ENCODE measurements at regions not wholly inside any gene's neighbourhood (a gene's known extent, or its start where the extent isn't known, plus 50 kb on each side); places are given as distances from the start of the nearest gene placed in this dataset.

- H3K27ac Mint-ChIP-seq: no peak overlapping the region
- no peak overlapping the region for H3K4me3 Mint-ChIP-seq
- H3K4me1 Mint-ChIP-seq: no peaks in the 10 kb centered on the region
- H3K9me3 Mint-ChIP-seq: no peaks in the 10 kb centered on the region
- H3K36me3 Mint-ChIP-seq: no peaks in the 10 kb centered on the region
- H3K27me3 Mint-ChIP-seq: no peaks in the 10 kb centered on the region
Observed at GRCh38 chr11:92880381-92880780, 89.1 kb upstream of the MTNR1B start.

- Mint-ChIP-seq H3K4me1 (no peaks in the 10 kb centered on the region), H3K27me3 (no peaks in the 10 kb centered on the region), H3K27ac (peak overlapping the region in 1 of 3 donors; percentile 50), H3K4me3 (no peak overlapping the region), H3K9me3 (no peaks in the 10 kb centered on the region), H3K36me3 (no peaks in the 10 kb centered on the region)
Observed at GRCh38 chr11:92881940-92882450, 87.5 kb upstream of the MTNR1B start.

- no peak overlapping the region for H3K27ac Mint-ChIP-seq
Observed at GRCh38 chr11:92882828-92883611, 86.4 kb upstream of the MTNR1B start.

GRCh38 chr11:92885600-92885999 is 83.9 kb upstream of the MTNR1B start:
- no peaks in the 10 kb centered on the region for H3K4me1 Mint-ChIP-seq
- H3K27ac Mint-ChIP-seq: no peak overlapping the region
- no peak overlapping the region for H3K4me3 Mint-ChIP-seq
- H3K36me3 Mint-ChIP-seq: no peaks in the 10 kb centered on the region
- no peaks in the 10 kb centered on the region for H3K9me3 Mint-ChIP-seq
- H3K27me3 Mint-ChIP-seq: no peaks in the 10 kb centered on the region

More at GRCh38 chr11:92882828-92883611, 86.4 kb upstream of the MTNR1B start:
- Mint-ChIP-seq H3K36me3 (no peaks in the 10 kb centered on the region), H3K4me1 (no peaks in the 10 kb centered on the region), H3K4me3 (no peak overlapping the region), H3K27me3 (no peaks in the 10 kb centered on the region), H3K9me3 (no peaks in the 10 kb centered on the region)

GRCh38 chr11:92886243-92886905 is 83.1 kb upstream of the MTNR1B start:
- Mint-ChIP-seq H3K4me1 (no peaks in the 10 kb centered on the region), H3K27me3 (no peaks in the 10 kb centered on the region), H3K9me3 (no peaks in the 10 kb centered on the region), H3K36me3 (no peaks in the 10 kb centered on the region), H3K27ac (no peak overlapping the region), H3K4me3 (no peak overlapping the region)

- Mint-ChIP-seq H3K9me3 (no peaks in the 10 kb centered on the region), H3K36me3 (no peaks in the 10 kb centered on the region), H3K4me1 (no peaks in the 10 kb centered on the region), H3K27me3 (no peaks in the 10 kb centered on the region), H3K4me3 (no peak overlapping the region), H3K27ac (no peak overlapping the region)
Observed at GRCh38 chr11:92888696-92889095, 80.8 kb upstream of the MTNR1B start.

GRCh38 chr11:92890846-92891245 is 78.6 kb upstream of the MTNR1B start:
- Mint-ChIP-seq H3K4me3 (no peak overlapping the region), H3K27ac (no peak overlapping the region), H3K4me1 (no peaks in the 10 kb centered on the region), H3K36me3 (no peaks in the 10 kb centered on the region), H3K27me3 (no peaks in the 10 kb centered on the region), H3K9me3 (no peaks in the 10 kb centered on the region)

- Mint-ChIP-seq H3K9me3 (no peaks in the 10 kb centered on the region), H3K36me3 (no peaks in the 10 kb centered on the region), H3K4me3 (no peak overlapping the region), H3K27me3 (peaks cover 2% of the 10 kb centered on the region), H3K27ac (no peak overlapping the region), H3K4me1 (no peaks in the 10 kb centered on the region)
Observed at GRCh38 chr11:92892802-92893684, 76.4 kb upstream of the MTNR1B start.

GRCh38 chr11:92894197-92894596 is 75.3 kb upstream of the MTNR1B start:
- no peaks in the 10 kb centered on the region for H3K36me3 Mint-ChIP-seq
- no peaks in the 10 kb centered on the region for H3K9me3 Mint-ChIP-seq
- no peak overlapping the region for H3K27ac Mint-ChIP-seq
- peaks cover 2% of the 10 kb centered on the region for H3K27me3 Mint-ChIP-seq
- H3K4me1 Mint-ChIP-seq: no peaks in the 10 kb centered on the region
- H3K4me3 Mint-ChIP-seq: no peak overlapping the region

- Mint-ChIP-seq H3K27ac (no peak overlapping the region), H3K4me3 (no peak overlapping the region), H3K36me3 (no peaks in the 10 kb centered on the region), H3K9me3 (no peaks in the 10 kb centered on the region), H3K4me1 (no peaks in the 10 kb centered on the region), H3K27me3 (peaks cover 2% of the 10 kb centered on the region)
Observed at GRCh38 chr11:92897487-92897886, 72.0 kb upstream of the MTNR1B start.

GRCh38 chr11:92902417-92902816 is 67.0 kb upstream of the MTNR1B start:
- no peak overlapping the region for H3K27ac Mint-ChIP-seq
- peaks cover 0 to 3% (median 3%) of the 10 kb centered on the region in 3 donors for H3K9me3 Mint-ChIP-seq
- H3K27me3 Mint-ChIP-seq: no peaks in the 10 kb centered on the region
- no peaks in the 10 kb centered on the region for H3K36me3 Mint-ChIP-seq
- H3K4me1 Mint-ChIP-seq: no peaks in the 10 kb centered on the region
- no peak overlapping the region for H3K4me3 Mint-ChIP-seq

- Mint-ChIP-seq H3K4me3 (no peak overlapping the region), H3K27me3 (no peaks in the 10 kb centered on the region), H3K36me3 (no peaks in the 10 kb centered on the region), H3K9me3 (peaks cover 0 to 6% (median 3%) of the 10 kb centered on the region in 3 donors), H3K27ac (no peak overlapping the region), H3K4me1 (no peaks in the 10 kb centered on the region)
Observed at GRCh38 chr11:92907671-92908070, 61.8 kb upstream of the MTNR1B start.

GRCh38 chr11:92909214-92909613 is 60.2 kb upstream of the MTNR1B start:
- peaks cover 0 to 4% (median 2%) of the 10 kb centered on the region in 3 donors for H3K9me3 Mint-ChIP-seq
- no peaks in the 10 kb centered on the region for H3K27me3 Mint-ChIP-seq
- H3K27ac Mint-ChIP-seq: no peak overlapping the region
- no peaks in the 10 kb centered on the region for H3K36me3 Mint-ChIP-seq
- no peak overlapping the region for H3K4me3 Mint-ChIP-seq
- H3K4me1 Mint-ChIP-seq: no peaks in the 10 kb centered on the region

- Mint-ChIP-seq H3K27ac (no peak overlapping the region), H3K4me1 (no peaks in the 10 kb centered on the region), H3K36me3 (no peaks in the 10 kb centered on the region), H3K4me3 (no peak overlapping the region), H3K9me3 (peaks cover 0 to 3% (median 0%) of the 10 kb centered on the region in 3 donors), H3K27me3 (no peaks in the 10 kb centered on the region)
Observed at GRCh38 chr11:92911478-92911877, 58.0 kb upstream of the MTNR1B start.

- H3K9me3 Mint-ChIP-seq: peaks cover 0 to 3% (median 0%) of the 10 kb centered on the region in 3 donors
- H3K27ac Mint-ChIP-seq: no peak overlapping the region
- no peak overlapping the region for H3K4me3 Mint-ChIP-seq
- H3K36me3 Mint-ChIP-seq: no peaks in the 10 kb centered on the region
- H3K27me3 Mint-ChIP-seq: no peaks in the 10 kb centered on the region
- no peaks in the 10 kb centered on the region for H3K4me1 Mint-ChIP-seq
Observed at GRCh38 chr11:92915551-92915950, 53.9 kb upstream of the MTNR1B start.
